ENCODE measurements at regions not wholly inside any gene's neighbourhood (a gene's known extent, or its start where the extent isn't known, plus 50 kb on each side); places are given as distances from the start of the nearest gene placed in this dataset.
"Not testable (repeated sequence)": the region's sequence is repeated elsewhere in the genome, so short reads cannot be mapped to it uniquely, and the experiment has no call there.

GRCh38 chr4:71212216-71212615 lies 126.6 kb upstream of the SLC4A4 start:
- intact Hi-C loops (cut with DNase I; ENCODE audit: low total_unique reads): no loop called here
- Histone ChIP-seq H3K27me3 (no peaks in the 10 kb centered on the region), H3K27ac (no peak overlapping the region), H3K36me3 (no peaks in the 10 kb centered on the region), H3K9me3 (no peaks in the 10 kb centered on the region), H3K4me3 (no peak overlapping the region), H3K4me1 (peaks cover 0 to 18% (median 9%) of the 10 kb centered on the region in 4 donors)
- no peak for DNase-seq
- 75 to 95% (median 76%) methylated on average over 1 of the region's 1 CpG for WGBS, 5 donors
- TF ChIP-seq POLR2A (IDR thresholded peaks at IDR 0.05): no peak
- no peak for TF ChIP-seq CTCF (IDR thresholded peaks at IDR 0.05)
- TF ChIP-seq EP300 (IDR thresholded peaks at IDR 0.05): no peak
- no peak for TF ChIP-seq POLR2AphosphoS5 (IDR thresholded peaks at IDR 0.05)

GRCh38 chr4:71214578-71214977 lies 124.2 kb upstream of the SLC4A4 start:
- H3K4me1 ChIP-seq: peaks cover 0 to 28% (median 6%) of the 10 kb centered on the region in 4 donors
- H3K36me3 ChIP-seq: no peaks in the 10 kb centered on the region
- no peaks in the 10 kb centered on the region for H3K27me3 ChIP-seq
- no peak overlapping the region for H3K4me3 ChIP-seq
- H3K9me3 ChIP-seq: no peaks in the 10 kb centered on the region
- TF ChIP-seq EP300 (IDR thresholded peaks at IDR 0.05) (no peak), POLR2AphosphoS5 (IDR thresholded peaks at IDR 0.05) (no peak), POLR2A (IDR thresholded peaks at IDR 0.05) (no peak), CTCF (IDR thresholded peaks at IDR 0.05) (no peak)
- intact Hi-C loops (cut with DNase I; ENCODE audit: low total_unique reads): no loop called here
- DNase-seq: no peak
- no peak overlapping the region for H3K27ac ChIP-seq

GRCh38 chr4:71216316-71216959 lies 122.4 kb upstream of the SLC4A4 start:
- no peaks in the 10 kb centered on the region for H3K36me3 ChIP-seq
- no peak overlapping the region for H3K27ac ChIP-seq
- 91 to 97% (median 95%) methylated on average over 5 of the region's 5 CpGs for WGBS, 5 donors
- intact Hi-C loops (cut with DNase I; ENCODE audit: low total_unique reads): no loop called here
- TF ChIP-seq EP300 (IDR thresholded peaks at IDR 0.05) (no peak), POLR2AphosphoS5 (IDR thresholded peaks at IDR 0.05) (no peak), CTCF (IDR thresholded peaks at IDR 0.05) (no peak), POLR2A (IDR thresholded peaks at IDR 0.05) (no peak)
- H3K4me1 ChIP-seq: peaks cover 0 to 22% (median 3%) of the 10 kb centered on the region in 4 donors
- no peak overlapping the region for H3K4me3 ChIP-seq
- no peak for DNase-seq
- H3K27me3 ChIP-seq: no peaks in the 10 kb centered on the region
- no peaks in the 10 kb centered on the region for H3K9me3 ChIP-seq

- Histone ChIP-seq H3K4me3 (no peak overlapping the region), H3K9me3 (no peaks in the 10 kb centered on the region), H3K27me3 (no peaks in the 10 kb centered on the region), H3K27ac (no peak overlapping the region), H3K36me3 (no peaks in the 10 kb centered on the region), H3K4me1 (peaks cover 0 to 18% (median 0%) of the 10 kb centered on the region in 4 donors)
- DNase-seq: no peak
- TF ChIP-seq POLR2AphosphoS5 (IDR thresholded peaks at IDR 0.05): no peak
- TF ChIP-seq POLR2A (IDR thresholded peaks at IDR 0.05): no peak
- TF ChIP-seq EP300 (IDR thresholded peaks at IDR 0.05): no peak
- TF ChIP-seq CTCF (IDR thresholded peaks at IDR 0.05): no peak
- intact Hi-C loops (cut with DNase I; ENCODE audit: low total_unique reads): no loop called here
These were observed 121.1 kb upstream of the SLC4A4 start for GRCh38 chr4:71217688-71218087.

GRCh38 chr4:71220848-71221247 lies 118.0 kb upstream of the SLC4A4 start:
- H3K9me3 ChIP-seq; intact Hi-C loops (cut with DNase I; ENCODE audit: low total_unique reads); H3K4me3 ChIP-seq; DNase-seq; H3K27me3 ChIP-seq; H3K36me3 ChIP-seq; H3K27ac ChIP-seq: not testable (repeated sequence)
- 89 to 97% (median 93%) methylated on average over 4 of the region's 4 CpGs for WGBS, 5 donors
- peaks cover 0 to 11% (median 0%) of the 10 kb centered on the region in 4 donors for H3K4me1 ChIP-seq
